ENCODE measurements at regions not wholly inside any gene's neighbourhood (a gene's known extent, or its start where the extent isn't known, plus 50 kb on each side); places are given as distances from the start of the nearest gene placed in this dataset.

DNA sequence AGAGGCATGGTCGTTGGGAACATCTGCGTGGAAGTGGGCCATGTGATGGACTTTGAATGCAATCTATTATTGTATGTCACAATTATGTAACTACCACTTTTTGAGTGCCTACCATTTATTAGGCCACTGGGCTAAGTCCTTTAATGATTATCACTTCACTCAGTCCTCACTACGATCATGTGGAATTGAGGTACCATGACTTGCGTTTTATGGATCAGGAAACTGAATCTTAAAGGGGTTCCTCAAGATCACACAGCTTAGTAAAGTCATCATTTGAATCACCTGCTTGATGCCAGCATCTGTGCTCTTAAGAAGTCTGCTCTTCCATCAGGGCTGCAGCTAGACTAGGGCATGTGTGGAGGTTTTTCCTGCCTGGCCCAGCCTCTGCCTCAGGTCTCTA is 136.7 kb downstream of the DAD1 start:
- no peak for DNase-seq (ENCODE audit: low read depth in 2 of 2)

GRCh38 chr14:22450266-22450665 is 138.8 kb downstream of the DAD1 start:
- no peak for DNase-seq (ENCODE audit: low read depth in 2 of 2)

DNA sequence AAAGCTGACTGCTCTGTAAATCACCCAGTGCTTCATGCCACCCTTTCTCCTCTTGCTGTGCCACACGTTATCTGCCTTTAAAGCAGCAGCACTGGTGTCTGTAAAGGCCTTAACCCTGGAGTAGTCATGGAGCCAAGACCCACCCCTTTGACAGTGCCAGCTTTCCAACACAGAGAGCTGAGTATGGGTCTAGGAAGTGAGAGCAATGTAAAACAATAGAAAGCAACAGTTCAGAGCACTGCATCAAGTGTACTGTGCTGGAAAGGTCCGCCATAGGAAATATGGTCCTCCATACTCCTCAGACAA is 139.5 kb downstream of the DAD1 start:
- no peak for DNase-seq (ENCODE audit: low read depth in 2 of 2)

- no peak for DNase-seq (ENCODE audit: low read depth in 2 of 2)
Observed at GRCh38 chr14:22448905-22449599, 140.0 kb downstream of the DAD1 start.

DNA sequence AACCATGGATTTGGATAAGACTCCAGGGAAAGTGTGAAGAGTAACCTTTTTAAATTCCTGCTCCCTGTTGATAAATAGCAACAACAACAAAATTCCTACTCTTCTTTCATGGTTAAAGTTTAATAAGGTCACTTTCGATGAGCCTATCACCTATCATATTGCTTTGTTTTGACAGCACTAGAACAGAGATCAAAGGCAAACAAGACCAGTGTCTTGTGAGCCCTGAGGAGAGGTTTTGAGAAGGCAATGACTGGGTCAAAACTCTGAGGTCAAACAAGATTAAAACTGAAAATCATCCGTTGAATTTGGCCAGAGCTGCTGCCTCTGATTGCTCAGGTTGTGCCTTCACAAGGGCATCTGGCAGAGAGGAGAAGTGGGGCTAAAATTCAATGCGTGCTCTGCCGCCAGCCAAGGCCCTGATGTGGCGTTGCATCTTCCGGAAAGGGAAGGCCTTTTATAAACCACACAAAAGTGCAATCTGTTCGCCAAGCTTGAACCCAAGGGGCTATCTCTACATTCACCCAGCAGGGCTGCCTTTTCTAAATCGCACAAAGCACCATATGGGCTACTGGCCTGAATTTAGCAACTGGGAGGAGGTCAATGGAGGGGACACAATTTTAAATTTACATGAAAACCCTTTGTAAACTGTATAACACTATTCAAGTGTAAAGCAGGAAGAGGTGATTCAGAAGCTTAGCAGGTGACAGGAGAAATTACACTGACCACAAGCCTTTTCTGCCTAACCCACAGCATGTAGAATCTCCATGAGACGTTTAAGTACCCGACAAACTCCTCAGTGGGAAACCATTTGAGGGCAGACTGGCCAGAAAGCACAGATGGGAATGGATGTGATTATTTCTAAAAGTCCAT is 140.8 kb downstream of the DAD1 start:
- no peak for DNase-seq (ENCODE audit: low read depth in 2 of 2)

DNA sequence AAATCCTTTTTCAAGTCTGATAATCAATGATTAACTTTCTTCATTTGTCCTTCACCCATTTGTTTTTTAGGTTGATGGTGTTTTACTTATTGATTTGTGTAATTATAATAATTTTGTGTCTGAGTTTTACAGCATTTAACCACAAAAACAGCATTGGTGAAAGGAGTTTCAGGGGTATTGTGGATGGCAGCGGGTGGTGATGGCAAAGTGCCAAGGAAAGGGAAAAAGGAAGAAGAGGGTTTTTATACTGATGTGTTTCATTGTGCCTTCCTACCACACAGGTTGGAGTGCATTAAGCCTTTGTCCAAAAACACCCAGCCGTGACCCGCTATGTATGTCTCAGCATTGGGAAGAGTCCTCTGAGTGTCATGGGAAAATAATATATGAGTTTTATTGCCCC is 150.3 kb downstream of the DAD1 start:
- DNase-seq (ENCODE audit: low read depth in 2 of 2): no peak

DNA sequence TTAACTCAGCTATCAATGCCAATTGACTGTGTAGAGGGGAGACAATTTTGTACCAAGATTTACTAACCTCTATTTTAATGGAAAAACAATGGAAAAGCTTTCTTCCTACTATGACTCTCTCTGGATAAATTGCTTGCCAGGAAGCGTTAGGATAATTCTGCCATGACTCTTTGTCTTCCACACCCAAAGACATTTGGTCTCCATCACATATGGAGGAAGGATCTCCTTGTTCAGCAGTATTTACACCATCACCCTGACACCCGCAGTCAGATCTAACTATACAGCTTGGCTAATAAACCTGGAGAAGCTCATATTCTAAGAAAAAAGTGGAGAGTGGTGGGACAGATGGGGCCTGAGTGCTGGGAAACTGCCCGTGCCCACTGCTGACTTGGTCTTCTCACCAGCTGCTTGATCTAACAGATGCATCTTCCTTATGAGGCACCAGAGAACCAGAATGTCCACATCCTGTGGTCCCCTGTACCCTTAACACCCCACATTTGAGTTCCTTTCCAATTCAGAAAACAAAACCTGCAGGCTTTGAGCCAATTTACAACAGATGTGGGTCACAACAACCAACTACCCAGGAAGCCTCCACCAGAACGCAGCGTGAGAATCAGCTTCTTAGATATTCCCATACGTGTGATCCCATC is 154.0 kb downstream of the DAD1 start:
- no peak for DNase-seq (ENCODE audit: low read depth in 2 of 2)

DNA sequence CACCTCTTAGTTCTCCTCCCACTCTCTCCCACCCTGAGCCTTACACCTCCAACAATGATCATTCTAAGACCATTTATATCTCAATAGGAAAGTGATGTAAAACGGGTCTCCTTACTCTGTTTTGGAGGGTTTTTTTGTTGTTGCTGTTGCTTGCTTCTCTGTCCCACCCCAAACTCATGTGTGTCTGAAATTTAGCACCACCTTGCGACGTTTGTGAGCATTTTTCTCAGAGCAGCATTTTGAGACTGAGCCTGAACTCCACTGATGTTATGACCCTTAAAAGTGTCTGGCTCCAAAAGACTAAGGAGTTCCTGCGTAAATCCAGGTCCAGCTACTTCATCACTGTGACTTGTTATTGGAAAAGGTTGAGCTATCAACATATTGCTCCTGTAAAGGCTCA is 155.0 kb downstream of the DAD1 start:
- DNase-seq (ENCODE audit: low read depth in 2 of 2): no peak

DNA sequence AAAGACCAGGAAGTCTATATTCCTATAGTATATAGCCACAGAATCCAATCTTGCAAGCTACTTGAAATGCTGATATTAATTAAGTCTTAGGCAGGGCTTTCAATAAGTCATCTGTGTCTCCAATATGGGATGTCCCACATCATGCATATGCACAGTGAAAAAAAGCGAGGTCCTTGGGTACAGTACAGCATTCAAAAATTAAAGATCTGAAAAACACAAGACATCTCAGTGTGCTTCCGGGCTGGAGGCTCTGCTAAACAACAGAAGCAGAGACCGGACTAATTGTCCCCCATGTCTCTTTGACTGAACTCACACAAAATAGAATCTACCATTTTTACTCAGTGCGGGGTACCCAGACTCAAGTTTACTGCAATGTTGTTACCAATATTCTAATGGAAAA is 156.0 kb downstream of the DAD1 start:
- no peak for DNase-seq (ENCODE audit: low read depth in 2 of 2)

- no peak for DNase-seq (ENCODE audit: low read depth in 2 of 2)
Observed at GRCh38 chr14:22432348-22432976, 156.6 kb downstream of the DAD1 start.

GRCh38 chr14:22429546-22430294 is 159.3 kb downstream of the DAD1 start:
- DNase-seq (ENCODE audit: low read depth in 2 of 2): no peak

DNA sequence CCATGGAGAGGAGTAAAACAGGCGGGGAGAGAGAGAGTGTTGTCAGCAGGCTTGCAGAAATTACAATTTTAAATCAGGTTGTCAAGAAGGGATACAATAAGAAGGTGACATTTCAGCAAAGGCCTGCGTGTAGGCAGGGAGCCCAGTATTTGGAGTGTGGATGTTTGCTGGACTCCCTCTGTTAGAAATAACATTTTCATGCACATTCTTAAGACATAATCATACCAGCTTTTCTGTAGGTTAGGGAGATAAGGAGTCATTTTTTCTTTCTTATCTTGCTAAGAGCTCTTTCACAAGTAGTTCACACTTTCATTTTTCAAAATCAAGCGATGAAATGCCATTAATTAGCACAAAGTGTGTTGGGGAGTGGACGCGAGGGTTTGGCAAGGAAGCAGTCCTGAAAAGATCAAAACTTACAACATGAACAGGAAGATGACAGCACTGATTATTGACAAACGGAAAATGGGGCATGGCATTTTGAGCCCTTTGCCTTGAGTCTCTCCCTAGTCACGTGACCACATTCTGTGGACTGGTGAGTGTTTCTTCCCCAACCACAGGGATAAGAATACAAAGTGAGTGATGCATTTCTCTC is 160.2 kb downstream of the DAD1 start:
- DNase-seq (ENCODE audit: low read depth in 2 of 2): no peak

GRCh38 chr14:22427771-22428231 is 161.2 kb downstream of the DAD1 start:
- DNase-seq (ENCODE audit: low read depth in 2 of 2): no peak

DNA sequence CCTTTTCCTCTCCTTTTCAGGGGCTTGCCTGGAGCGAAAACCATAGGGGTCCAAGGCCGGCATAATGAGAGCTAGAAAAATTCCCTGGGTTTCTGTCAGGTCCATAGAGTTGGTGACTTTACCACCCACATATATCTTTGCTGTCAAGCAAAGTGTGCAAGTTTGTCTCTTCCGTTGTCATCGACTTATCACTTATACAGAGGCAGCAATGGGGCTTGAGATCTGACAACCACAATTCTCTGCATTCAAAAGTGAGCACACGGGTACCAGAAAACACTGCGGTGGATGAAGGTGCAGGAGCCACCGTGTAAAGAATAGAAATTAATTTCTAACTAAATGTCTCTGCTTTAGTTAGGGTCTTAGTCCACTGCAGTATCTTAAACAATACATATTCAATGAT is 162.3 kb downstream of the DAD1 start:
- no peak for DNase-seq (ENCODE audit: low read depth in 2 of 2)

- DNase-seq (ENCODE audit: low read depth in 2 of 2): no peak
Observed at GRCh38 chr14:22423958-22424357, 165.1 kb downstream of the DAD1 start.

- no peak for DNase-seq (ENCODE audit: low read depth in 2 of 2)
Observed at GRCh38 chr14:22422238-22422637, 166.8 kb downstream of the DAD1 start.

GRCh38 chr14:22420598-22421186 is 168.3 kb downstream of the DAD1 start:
- DNase-seq (ENCODE audit: low read depth in 2 of 2): no peak

DNA sequence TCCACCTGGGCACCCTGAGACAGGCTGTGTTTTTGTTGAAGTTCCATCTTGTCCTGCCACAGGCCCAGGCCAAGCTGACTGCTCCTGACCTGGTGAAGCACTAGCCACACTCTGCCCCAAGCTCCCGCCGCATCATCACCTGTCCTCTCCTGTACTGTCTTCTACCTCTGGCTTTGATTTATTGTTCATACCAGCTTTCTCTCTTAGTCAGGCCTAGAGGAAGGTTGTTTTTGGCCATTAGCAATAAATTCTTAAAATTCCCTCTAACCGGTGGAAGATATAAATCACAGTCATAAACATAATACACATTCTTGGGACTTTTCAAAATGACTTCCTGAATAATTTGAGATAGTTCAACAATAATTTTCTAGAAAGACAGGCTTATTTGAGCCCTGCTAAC is 169.4 kb downstream of the DAD1 start:
- DNase-seq (ENCODE audit: low read depth in 2 of 2): no peak

DNA sequence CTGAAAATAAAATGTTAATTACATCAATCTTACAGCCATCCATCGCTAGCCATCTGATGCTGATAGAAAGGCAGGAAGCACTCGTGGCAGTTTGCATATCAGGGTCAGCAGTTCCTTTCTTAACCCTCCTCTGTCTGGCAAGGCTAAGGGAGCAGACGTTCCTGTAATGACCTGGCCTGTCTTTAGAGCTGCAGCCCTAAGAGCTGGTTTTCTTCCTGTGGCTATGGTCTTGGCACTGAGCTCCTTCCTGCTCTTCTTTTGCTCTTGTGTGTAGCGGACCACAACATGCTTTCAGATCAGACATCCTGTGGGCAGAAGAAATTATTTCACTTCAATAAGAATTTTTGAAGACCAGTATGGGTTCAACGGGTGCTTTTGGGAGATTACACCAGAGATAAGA is 170.4 kb downstream of the DAD1 start:
- no peak for DNase-seq (ENCODE audit: low read depth in 2 of 2)

DNA sequence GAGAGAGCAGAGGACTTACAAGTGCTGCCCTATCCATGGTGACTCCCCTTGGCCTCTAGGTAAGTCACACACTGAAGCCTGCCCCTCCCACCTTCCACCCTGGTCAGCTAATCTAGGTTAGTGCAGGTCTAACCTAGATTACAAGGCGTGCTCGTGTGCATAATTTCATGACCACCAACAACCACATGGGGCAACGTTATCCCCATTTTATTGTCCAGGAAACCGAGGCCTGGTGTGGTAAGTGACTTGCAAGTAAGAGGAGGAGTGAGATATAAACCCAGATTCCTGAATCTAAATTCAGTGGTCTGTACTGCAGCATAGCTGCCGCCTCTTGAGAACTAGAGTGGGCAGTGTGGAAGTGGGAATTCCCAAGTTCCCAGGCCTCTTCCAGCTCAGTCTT is 171.1 kb downstream of the DAD1 start:
- no peak for DNase-seq (ENCODE audit: low read depth in 2 of 2)

DNA sequence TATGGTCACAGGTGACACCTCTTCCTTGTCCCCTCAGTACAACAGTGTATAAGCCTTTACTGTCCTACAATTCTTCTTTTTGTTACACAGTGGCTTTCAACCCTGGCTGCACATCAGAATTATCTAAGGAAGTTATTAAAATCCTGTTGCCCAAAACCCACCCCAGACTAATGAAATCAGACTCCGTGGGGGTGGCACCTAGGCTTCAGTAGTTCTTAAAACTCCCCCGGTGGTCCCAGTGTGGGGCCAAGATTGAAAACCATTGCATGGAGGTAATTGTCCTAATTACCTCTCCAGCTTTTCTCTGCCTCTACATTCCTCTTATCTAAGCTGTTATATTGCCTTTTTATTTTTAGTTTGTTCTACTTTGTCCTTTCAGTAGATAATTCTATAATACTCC is 172.8 kb downstream of the DAD1 start:
- DNase-seq (ENCODE audit: low read depth in 2 of 2): no peak

Measured in stimulated activated CD4-positive, alpha-beta T cell treated with anti-CD3 and anti-CD28 coated beads, Interleukin-1b, Interleukin-23, amount 100 ng/mL, for 4 hours (primary cell).